ENCODE measurements at regions not wholly inside any gene's neighbourhood (a gene's known extent, or its start where the extent isn't known, plus 50 kb on each side); places are given as distances from the start of the nearest gene placed in this dataset. TPM values are rescaled to one million over a fixed set of nuclear protein-coding genes. Genes with fewer than 3 reads are reported as not detected.

GRCh38 chr2:6794448-6794847 is 71.3 kb downstream of the CMPK2 start:
- Histone ChIP-seq H2BK20ac (ENCODE audit: low read depth, low read length, poor library complexity, severe bottlenecking) (no peak overlapping the region), H3K27me3 (ENCODE audit: insufficient read depth, low read length) (no peaks in the 10 kb centered on the region), H2BK120ac (ENCODE audit: low read depth, low read length, poor library complexity, severe bottlenecking) (no peak overlapping the region), H2BK15ac (ENCODE audit: low read depth, low read length) (no peak overlapping the region), H2BK12ac (ENCODE audit: insufficient read length, low read depth, low read length) (no peak overlapping the region), H3K23ac (ENCODE audit: insufficient read length, low read depth, low read length) (no peak overlapping the region), H3K56ac (ENCODE audit: insufficient read length, low read depth, low read length) (no peak overlapping the region), H4K20me1 (ENCODE audit: control insufficient read depth, insufficient read depth, insufficient read length) (no peaks in the 10 kb centered on the region), H3K4me2 (ENCODE audit: insufficient read depth, insufficient read length, low read length) (no peak overlapping the region), H4K5ac (ENCODE audit: insufficient read length, low read depth, low read length) (no peak overlapping the region), H3K79me2 (ENCODE audit: insufficient read depth, low read length) (no peaks in the 10 kb centered on the region), H3K14ac (ENCODE audit: insufficient read depth, low read length) (no peak overlapping the region), H2AFZ (ENCODE audit: low read length) (no peak overlapping the region), H3K9me3 (ENCODE audit: control insufficient read depth, low read depth, low read length) (no peaks in the 10 kb centered on the region), H3K4ac (ENCODE audit: low read depth, low read length) (no peak overlapping the region), H3K4me1 (ENCODE audit: insufficient read depth, low read length) (no peaks in the 10 kb centered on the region), H3T11ph (ENCODE audit: low read length) (no peak overlapping the region), H3K9ac (ENCODE audit: extremely low read depth, insufficient read length, low read length) (no peak overlapping the region), H3K18ac (ENCODE audit: insufficient read length, low read depth, low read length) (no peak overlapping the region), H3K27ac (ENCODE audit: insufficient read length, low read depth, low read length) (no peak overlapping the region), H3K79me1 (ENCODE audit: insufficient read depth, low read depth, low read length, poor library complexity, severe bottlenecking) (no peaks in the 10 kb centered on the region), H2BK5ac (ENCODE audit: insufficient read length, low read length) (no peak overlapping the region), H2AK5ac (ENCODE audit: insufficient read length, low read length) (no peak overlapping the region), H3K23me2 (ENCODE audit: insufficient read length, low read depth, low read length, poor library complexity, severe bottlenecking) (no peaks in the 10 kb centered on the region), H4K91ac (ENCODE audit: insufficient read length, low read depth, low read length) (no peak overlapping the region), H4K8ac (replicated peaks; ENCODE audit: insufficient read length, low read depth, low read length) (no peak overlapping the region)
- H3K27me3 Mint-ChIP-seq (ENCODE audit: low read depth), result peaks cover 15% of the 10 kb centered on the region
- no peak overlapping the region for H3K27ac Mint-ChIP-seq
- no peak overlapping the region for H3K4me3 Mint-ChIP-seq
- no peak for DNase-seq
- no peaks in the 10 kb centered on the region for H3K9me3 Mint-ChIP-seq
- no peak for TF ChIP-seq CTCF (conservative IDR thresholded peaks at IDR 0.05)
- no peaks in the 10 kb centered on the region for H3K36me3 Mint-ChIP-seq (ENCODE audit: insufficient read depth in 1 of 3, low read depth in 3 of 3)
- H3K4me1 Mint-ChIP-seq, result 0 out of 4 replicates have a peak, but pooled peaks cover 0 to 2% of the 10 kb centered on the region in 2 experiments
- no CpG with 5 or more reads among the region's 8 CpGs for WGBS (ENCODE audit: extremely low coverage, insufficient read length, low lambda C conversion rate)

Small RNAs in the stretch of these regions (microRNA-seq; reads per million reads assigned to microRNA genes)
- gene MIR7158 (ENCODE audit: borderline microRNAs expressed), result not detected
- gene MIR7515 (ENCODE audit: borderline microRNAs expressed), result not detected

All from H9 (cell line).